ENCODE measurements at regions not wholly inside any gene's neighbourhood (a gene's known extent, or its start where the extent isn't known, plus 50 kb on each side); places are given as distances from the start of the nearest gene placed in this dataset.

DNA sequence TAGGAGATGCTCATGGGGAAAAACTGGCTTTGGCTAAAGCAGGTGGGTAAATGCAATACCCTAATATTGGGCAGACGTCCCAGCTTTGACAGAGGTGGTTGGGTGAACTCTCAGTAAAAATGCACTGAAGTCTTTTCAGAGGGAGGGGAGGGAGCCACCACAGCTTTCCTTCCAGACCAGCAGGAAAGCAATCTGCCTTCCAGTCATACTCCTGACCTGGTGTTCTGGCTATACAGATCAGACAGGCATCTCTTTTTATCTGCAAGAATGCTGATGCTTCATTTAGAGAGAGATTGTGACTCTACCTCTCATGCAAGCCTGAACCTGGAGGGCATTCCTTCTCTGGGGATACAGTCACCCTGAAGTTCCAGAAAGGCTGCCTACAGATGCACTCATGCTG, 52.6 kb upstream of the ICA1 start:
- peak; percentile 14 for DNase-seq (ENCODE audit: low read depth)
- no peak for FAIRE-seq
- Histone ChIP-seq H3K4me3 (ENCODE audit: low read depth, low read length) (no peak overlapping the region), H3K27me3 (ENCODE audit: control insufficient read depth, insufficient read depth, low read length) (no peaks in the 10 kb centered on the region), H3K36me3 (ENCODE audit: control insufficient read depth, insufficient read depth, low read length) (no peaks in the 10 kb centered on the region)
- TF ChIP-seq CTCF (IDR thresholded peaks at IDR 0.05; ENCODE audit: insufficient read depth, low read length, severe bottlenecking) = no peak

GRCh38 chr7:8319115-8319514, 57.1 kb upstream of the ICA1 start:
- no peaks in the 10 kb centered on the region for H3K27me3 ChIP-seq (ENCODE audit: control insufficient read depth, insufficient read depth, low read length)
- TF ChIP-seq CTCF (IDR thresholded peaks at IDR 0.05; ENCODE audit: insufficient read depth, low read length, severe bottlenecking) = no peak
- FAIRE-seq (no peak), DNase-seq (ENCODE audit: low read depth) (no peak)
- H3K36me3 ChIP-seq (ENCODE audit: control insufficient read depth, insufficient read depth, low read length) = no peaks in the 10 kb centered on the region
- no peak overlapping the region for H3K4me3 ChIP-seq (ENCODE audit: low read depth, low read length)

DNA sequence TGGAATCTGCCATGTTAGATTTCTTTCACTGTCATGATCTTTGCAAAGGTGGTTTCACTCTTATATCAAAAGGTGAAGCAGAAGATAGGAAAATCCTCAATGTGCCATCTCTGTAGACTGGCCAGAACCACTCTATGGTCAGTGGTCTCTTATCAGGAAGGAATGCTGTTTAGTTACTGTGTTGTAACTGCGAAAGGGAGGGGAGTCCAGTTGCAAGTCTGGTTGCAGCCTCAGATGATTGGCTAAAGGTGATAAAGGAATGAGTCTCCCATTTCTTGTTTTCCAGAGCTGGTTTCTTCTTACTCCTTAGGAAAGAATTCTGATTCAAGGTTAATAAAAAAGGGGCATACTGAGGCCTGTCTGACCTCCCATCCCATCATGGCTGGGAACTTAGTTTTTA, 58.2 kb upstream of the ICA1 start:
- no peak for FAIRE-seq
- no peak for TF ChIP-seq CTCF (IDR thresholded peaks at IDR 0.05; ENCODE audit: insufficient read depth, low read length, severe bottlenecking)
- no peak for DNase-seq (ENCODE audit: low read depth)

DNA sequence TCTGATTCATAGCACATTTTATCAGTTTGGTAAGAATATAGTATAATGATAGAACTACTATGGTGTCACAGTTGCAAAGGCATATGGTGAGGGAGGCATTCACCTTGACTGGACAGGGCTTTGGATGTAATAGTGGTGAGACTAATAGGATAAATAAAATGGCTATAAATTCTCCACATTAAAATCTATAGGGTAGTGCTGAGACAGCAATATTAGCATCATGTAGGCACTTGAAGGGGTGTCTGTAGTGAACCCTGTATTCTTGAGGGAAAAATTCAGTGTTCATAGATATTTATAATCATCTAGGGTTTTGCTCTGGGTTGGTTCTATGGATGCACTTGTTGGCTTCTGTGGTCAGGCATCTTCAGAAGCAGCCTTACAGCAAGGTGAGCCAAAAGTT, 59.3 kb upstream of the ICA1 start:
- no peak for TF ChIP-seq CTCF (IDR thresholded peaks at IDR 0.05; ENCODE audit: insufficient read depth, low read length, severe bottlenecking)

More for the DNA sequence above, 58.2 kb upstream of the ICA1 start:
- Histone ChIP-seq H3K36me3 (ENCODE audit: control insufficient read depth, insufficient read depth, low read length) (no peaks in the 10 kb centered on the region), H3K4me3 (ENCODE audit: low read depth, low read length) (no peak overlapping the region), H3K27me3 (ENCODE audit: control insufficient read depth, insufficient read depth, low read length) (no peaks in the 10 kb centered on the region)

GRCh38 chr7:8322667-8323066, 60.7 kb upstream of the ICA1 start:
- TF ChIP-seq CTCF (IDR thresholded peaks at IDR 0.05; ENCODE audit: insufficient read depth, low read length, severe bottlenecking) = no peak
- FAIRE-seq = no peak
- DNase-seq (ENCODE audit: low read depth) = no peak
- H3K36me3 ChIP-seq (ENCODE audit: control insufficient read depth, insufficient read depth, low read length) = no peaks in the 10 kb centered on the region
- H3K4me3 ChIP-seq (ENCODE audit: low read depth, low read length) = no peak overlapping the region
- no peaks in the 10 kb centered on the region for H3K27me3 ChIP-seq (ENCODE audit: control insufficient read depth, insufficient read depth, low read length)

More for the DNA sequence above, 59.3 kb upstream of the ICA1 start:
- Histone ChIP-seq H3K27me3 (ENCODE audit: control insufficient read depth, insufficient read depth, low read length) (no peaks in the 10 kb centered on the region), H3K4me3 (ENCODE audit: low read depth, low read length) (no peak overlapping the region), H3K36me3 (ENCODE audit: control insufficient read depth, insufficient read depth, low read length) (no peaks in the 10 kb centered on the region)
- DNase-seq (ENCODE audit: low read depth) (no peak), FAIRE-seq (no peak)

DNA sequence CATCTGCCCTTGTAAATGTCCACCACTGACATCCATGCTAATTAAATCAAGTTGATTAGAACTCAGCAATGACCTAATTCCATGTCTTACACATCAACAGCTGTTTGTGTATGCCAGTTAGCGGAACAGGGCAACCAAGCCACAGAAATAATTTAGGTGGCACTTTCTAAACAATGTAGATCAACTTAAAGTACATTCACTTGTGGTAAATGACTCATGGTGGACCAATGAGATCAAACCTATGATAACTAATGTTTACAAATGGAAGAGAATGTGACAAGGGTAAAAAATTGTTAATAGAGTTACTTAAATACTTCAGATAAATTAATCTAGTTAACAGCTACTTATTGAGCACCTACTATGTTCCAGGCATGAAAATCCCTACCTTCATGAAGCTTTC, 63.1 kb upstream of the ICA1 start:
- Histone ChIP-seq H3K36me3 (ENCODE audit: control insufficient read depth, insufficient read depth, low read length) (no peaks in the 10 kb centered on the region), H3K4me3 (ENCODE audit: low read depth, low read length) (no peak overlapping the region), H3K27me3 (ENCODE audit: control insufficient read depth, insufficient read depth, low read length) (no peaks in the 10 kb centered on the region)
- no peak for TF ChIP-seq CTCF (IDR thresholded peaks at IDR 0.05; ENCODE audit: insufficient read depth, low read length, severe bottlenecking)
- DNase-seq (ENCODE audit: low read depth) (peak; percentile 17), FAIRE-seq (no peak)
